GM12891 (cell line): ENCODE measurements at regions not wholly inside any gene's neighbourhood (a gene's known extent, or its start where the extent isn't known, plus 50 kb on each side); places are given as distances from the start of the nearest gene placed in this dataset.
"Not testable (repeated sequence)": the region's sequence is repeated elsewhere in the genome, so short reads cannot be mapped to it uniquely, and the experiment has no call there.

ENCODE experiments used
- DNase-seq: peaks from one replicate; pipeline ENCODE4 v3.0.0; 2011; ENCODE audit warnings: low spot score; ENCODE audit not compliant: insufficient read length
- FAIRE-seq: peaks from 2 replicates; lab custom pipeline; 2011; peaks lifted over from hg19 to GRCh38; lab: Jason Lieb, UNC
- PAX5 ChIP-seq: IDR thresholded peaks from 2 replicates; pipeline ENCODE4 v1.6.1; 2011; ENCODE audit warnings: low read length, moderate library complexity, mild to moderate bottlenecking; ENCODE audit not compliant: insufficient read depth, severe bottlenecking
- POLR2A ChIP-seq: IDR thresholded peaks from 2 replicates; pipeline ENCODE4 v1.6.1; 2011; ENCODE audit warnings: low read depth, low read length, control low read depth
- POLR2AphosphoS5 ChIP-seq: IDR thresholded peaks from 2 replicates; pipeline ENCODE4 v1.6.1; 2011; ENCODE audit warnings: low read depth, low read length, control low read depth
- POU2F2 ChIP-seq: IDR thresholded peaks from 2 replicates; pipeline ENCODE4 v1.6.1; 2011; ENCODE audit warnings: low read depth, mild to moderate bottlenecking, control low read depth, low read length, moderate library complexity
- SPI1 ChIP-seq: IDR thresholded peaks from 2 replicates; pipeline ENCODE4 v1.6.1; 2011; ENCODE audit warnings: low read depth, low read length, control low read depth
- TAF1 ChIP-seq: IDR thresholded peaks from 2 replicates; pipeline ENCODE4 v1.6.1; 2011; ENCODE audit warnings: low read depth, low read length, control low read depth

- no peak for FAIRE-seq
- DNase-seq, result no peak
- TF ChIP-seq TAF1, result no peak
- no peak for TF ChIP-seq POLR2AphosphoS5
- no peak for TF ChIP-seq POLR2A
- TF ChIP-seq SPI1, result no peak
- TF ChIP-seq POU2F2, result no peak
- TF ChIP-seq PAX5, result no peak
These were observed 124.4 kb upstream of the MRPS22 start for GRCh38 chr3:139219463-139219862.

GRCh38 chr3:139222100-139222657 lies 121.6 kb upstream of the MRPS22 start:
- TF ChIP-seq POLR2A, result no peak
- no peak for TF ChIP-seq PAX5
- no peak for TF ChIP-seq SPI1
- no peak for TF ChIP-seq POLR2AphosphoS5
- TF ChIP-seq POU2F2, result no peak
- no peak for TF ChIP-seq TAF1
- no peak for DNase-seq
- FAIRE-seq, result no peak

GRCh38 chr3:139225548-139225947 lies 118.3 kb upstream of the MRPS22 start:
- FAIRE-seq, result no peak
- DNase-seq, result no peak
- no peak for TF ChIP-seq SPI1
- no peak for TF ChIP-seq PAX5
- no peak for TF ChIP-seq TAF1
- TF ChIP-seq POLR2A, result no peak
- no peak for TF ChIP-seq POLR2AphosphoS5
- TF ChIP-seq POU2F2, result no peak

GRCh38 chr3:139226731-139227130 lies 117.1 kb upstream of the MRPS22 start:
- no peak for FAIRE-seq

GRCh38 chr3:139227165-139227564 lies 116.7 kb upstream of the MRPS22 start:
- DNase-seq (no peak), FAIRE-seq (no peak)
- no peak for TF ChIP-seq SPI1
- TF ChIP-seq PAX5, result no peak
- no peak for TF ChIP-seq POU2F2
- no peak for TF ChIP-seq POLR2AphosphoS5
- no peak for TF ChIP-seq TAF1
- TF ChIP-seq POLR2A, result no peak

More at GRCh38 chr3:139226731-139227130, 117.1 kb upstream of the MRPS22 start:
- TF ChIP-seq SPI1 (no peak), POLR2A (no peak), POU2F2 (no peak), TAF1 (no peak), POLR2AphosphoS5 (no peak), PAX5 (no peak)
- DNase-seq, result no peak

GRCh38 chr3:139227827-139228226 lies 116.0 kb upstream of the MRPS22 start:
- no peak for TF ChIP-seq POLR2A
- no peak for TF ChIP-seq PAX5
- no peak for TF ChIP-seq SPI1
- no peak for TF ChIP-seq TAF1
- TF ChIP-seq POLR2AphosphoS5, result no peak
- TF ChIP-seq POU2F2, result no peak
- DNase-seq (no peak), FAIRE-seq (no peak)

- no peak for TF ChIP-seq POLR2A
- no peak for TF ChIP-seq SPI1
- no peak for TF ChIP-seq POU2F2
- TF ChIP-seq PAX5, result no peak
- TF ChIP-seq TAF1, result no peak
- no peak for TF ChIP-seq POLR2AphosphoS5
- DNase-seq, result no peak
- no peak for FAIRE-seq
These were observed 113.4 kb upstream of the MRPS22 start for GRCh38 chr3:139230391-139230790.

GRCh38 chr3:139231555-139232281 lies 112.1 kb upstream of the MRPS22 start:
- no peak for FAIRE-seq
- TF ChIP-seq SPI1 (no peak), POU2F2 (no peak)
- DNase-seq, result no peak

- DNase-seq, FAIRE-seq: not testable (repeated sequence)
These were observed 111.5 kb upstream of the MRPS22 start for GRCh38 chr3:139232341-139232740.

- TF ChIP-seq PAX5, result no peak
- TF ChIP-seq SPI1, result no peak
- TF ChIP-seq POLR2AphosphoS5, result no peak
- TF ChIP-seq TAF1, result no peak
- TF ChIP-seq POLR2A, result no peak
- no peak for TF ChIP-seq POU2F2
- FAIRE-seq (no peak), DNase-seq (no peak)
These were observed 109.3 kb upstream of the MRPS22 start for GRCh38 chr3:139234491-139234890.

- no peak for DNase-seq
- TF ChIP-seq POU2F2, result no peak
- TF ChIP-seq TAF1, result no peak
- no peak for TF ChIP-seq SPI1
- no peak for TF ChIP-seq POLR2A
- no peak for TF ChIP-seq POLR2AphosphoS5
- no peak for TF ChIP-seq PAX5
- FAIRE-seq, result no peak
These were observed 108.6 kb upstream of the MRPS22 start for GRCh38 chr3:139235192-139235591.
